MG63 (cell line): ENCODE measurements at regions not wholly inside any gene's neighbourhood (a gene's known extent, or its start where the extent isn't known, plus 50 kb on each side); places are given as distances from the start of the nearest gene placed in this dataset.
A peak's percentile ranks its signal among the peaks of the same experiment; 100 is the strongest.

Experiments used
- DNase-seq: peaks from one replicate; pipeline ENCODE4 v3.0.0-alpha.2; 2020
- H3K27me3 ChIP-seq: fragments of 250-450 bp; sonication (Bioruptor Pico); 2 replicates; pipeline ENCODE4 v1.5.1; 2020; ENCODE audit warnings: mild to moderate bottlenecking, moderate library complexity
- H3K36me3 ChIP-seq: fragments of 250-450 bp; sonication (Bioruptor Pico); 2 replicates; pipeline ENCODE4 v1.5.1; 2020; ENCODE audit warnings: mild to moderate bottlenecking, moderate library complexity
- H3K4me3 ChIP-seq: fragments of 250-450 bp; sonication (Bioruptor Pico); 2 replicates; pipeline ENCODE4 v1.5.1; 2020; ENCODE audit warnings: mild to moderate bottlenecking, moderate library complexity
- H3K9me3 ChIP-seq: fragments of 250-450 bp; sonication (Bioruptor Pico); 2 replicates; pipeline ENCODE4 v1.5.1; 2020; ENCODE audit warnings: mild to moderate bottlenecking, moderate library complexity

DNA sequence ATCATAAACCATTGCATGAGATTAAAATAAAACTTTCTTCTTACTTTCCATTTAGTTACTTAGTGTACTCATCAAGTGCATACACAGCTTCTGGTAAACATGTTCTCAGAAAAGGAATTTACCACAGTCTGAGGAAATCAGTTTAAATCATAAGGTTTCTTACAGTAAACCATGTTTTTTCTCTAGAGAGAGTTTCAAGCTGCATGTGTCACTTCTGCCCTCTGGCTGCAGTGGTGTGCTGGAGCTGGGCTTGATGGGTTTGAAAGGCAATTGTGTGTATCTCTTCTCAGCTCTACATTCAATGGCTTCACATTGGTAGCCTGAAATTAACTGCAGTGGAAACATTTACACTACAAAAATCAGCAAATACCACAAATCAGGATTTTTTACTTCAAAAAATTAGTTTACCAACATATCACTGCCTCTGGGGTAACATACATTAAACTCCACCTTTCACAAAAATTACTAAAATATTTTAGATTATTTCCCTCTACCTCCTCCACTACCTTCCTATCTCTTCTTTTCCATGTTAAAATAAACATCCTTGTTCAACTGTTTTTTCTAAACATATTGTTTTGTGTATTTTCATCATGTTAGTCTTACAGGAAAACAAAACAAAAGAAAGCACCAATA is 414.3 kb downstream of the ANXA1 start:
- DNase-seq = peak; percentile 16
- Histone ChIP-seq H3K36me3 (no peaks in the 10 kb centered on the region), H3K9me3 (no peaks in the 10 kb centered on the region), H3K27me3 (no peaks in the 10 kb centered on the region), H3K4me3 (no peak overlapping the region)

DNA sequence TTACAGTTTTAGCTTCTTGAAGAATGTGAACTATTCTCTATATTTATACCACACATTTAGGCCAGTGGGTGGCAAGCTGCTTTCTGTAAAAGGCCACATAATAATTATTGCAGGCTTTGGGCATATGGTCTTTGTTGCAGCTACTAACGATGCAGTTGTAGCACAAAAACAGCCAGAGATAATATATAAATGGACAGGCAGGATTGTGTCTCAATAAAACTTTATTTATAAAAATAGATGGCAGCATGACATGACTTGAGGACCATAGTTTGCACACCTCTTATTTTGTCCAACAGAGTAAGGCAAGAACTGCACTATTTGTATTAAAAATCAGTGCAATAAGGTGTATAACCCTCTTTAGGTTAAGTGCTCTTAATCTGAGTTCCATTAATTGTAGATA is 415.0 kb downstream of the ANXA1 start:
- no peaks in the 10 kb centered on the region for H3K36me3 ChIP-seq
- H3K27me3 ChIP-seq = no peaks in the 10 kb centered on the region
- no peak for DNase-seq
- no peaks in the 10 kb centered on the region for H3K9me3 ChIP-seq
- no peak overlapping the region for H3K4me3 ChIP-seq

DNA sequence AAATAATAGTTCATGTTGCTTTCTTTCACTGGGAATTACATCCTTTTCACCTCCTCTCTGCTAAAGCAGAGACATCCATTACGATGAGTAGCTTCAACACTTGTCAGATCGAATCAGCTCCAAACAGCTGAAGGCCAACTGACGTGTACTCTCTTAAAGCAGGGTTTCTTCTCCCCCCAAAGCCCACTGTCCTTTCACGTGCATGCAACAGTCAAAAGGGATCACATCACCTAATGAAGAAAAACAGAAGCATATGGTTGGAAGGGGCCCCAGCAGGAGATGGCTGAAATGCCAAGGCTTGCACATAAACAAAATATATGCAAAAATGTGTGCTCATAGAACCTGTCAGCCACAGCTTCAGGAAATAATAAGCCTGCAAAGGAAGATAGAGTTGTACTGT is 421.6 kb downstream of the ANXA1 start:
- DNase-seq = no peak
- no peaks in the 10 kb centered on the region for H3K9me3 ChIP-seq

DNA sequence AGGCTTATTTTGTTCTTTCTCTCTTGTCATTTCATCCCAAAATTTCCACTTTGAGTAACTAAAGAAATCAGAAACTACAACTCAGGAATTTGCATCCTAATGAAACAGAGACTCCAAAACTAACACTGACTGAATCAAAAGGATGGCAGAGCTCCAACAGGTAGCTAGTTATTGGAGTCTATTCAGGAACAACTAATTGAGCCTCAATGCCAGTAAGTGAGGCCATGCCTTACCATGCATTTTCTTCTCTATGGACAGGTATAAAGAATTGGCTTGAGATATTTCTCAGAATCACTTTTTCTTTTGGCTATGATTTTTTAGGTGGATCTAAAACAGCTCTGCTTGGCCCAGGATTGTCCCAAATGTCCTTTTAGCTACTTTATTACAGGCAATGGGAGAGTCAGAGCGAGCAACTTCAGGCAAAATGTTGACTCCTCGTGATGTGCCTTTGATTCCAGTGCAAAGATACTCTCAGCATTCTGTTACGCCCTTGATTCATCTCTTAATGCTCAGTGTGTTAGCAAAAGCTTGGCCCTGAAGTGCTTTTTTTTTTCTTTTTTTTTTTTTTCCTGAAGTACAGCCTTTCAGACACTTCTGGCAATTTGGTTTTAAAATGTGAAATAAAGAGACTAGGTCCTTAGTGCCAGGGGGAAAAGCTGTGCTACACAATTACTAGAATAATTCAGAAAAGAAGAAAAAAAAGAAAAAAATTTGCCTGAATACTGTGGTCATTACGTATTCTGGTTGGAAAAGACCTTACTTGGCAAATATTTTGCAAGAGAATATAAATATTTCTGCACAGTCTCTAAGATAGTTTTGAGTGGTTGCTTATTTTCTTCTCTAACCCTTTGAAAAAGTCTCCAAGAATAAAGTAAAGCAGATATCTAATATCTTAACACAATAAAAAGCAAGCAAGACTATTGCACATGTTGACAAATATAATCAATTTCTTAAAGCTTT is 423.7 kb downstream of the ANXA1 start:
- Histone ChIP-seq H3K27me3 (no peaks in the 10 kb centered on the region), H3K9me3 (no peaks in the 10 kb centered on the region), H3K4me3 (no peak overlapping the region), H3K36me3 (no peaks in the 10 kb centered on the region)
- no peak for DNase-seq

More for the DNA sequence above, 421.6 kb downstream of the ANXA1 start:
- no peaks in the 10 kb centered on the region for H3K36me3 ChIP-seq
- no peaks in the 10 kb centered on the region for H3K27me3 ChIP-seq
- H3K4me3 ChIP-seq = no peak overlapping the region

DNA sequence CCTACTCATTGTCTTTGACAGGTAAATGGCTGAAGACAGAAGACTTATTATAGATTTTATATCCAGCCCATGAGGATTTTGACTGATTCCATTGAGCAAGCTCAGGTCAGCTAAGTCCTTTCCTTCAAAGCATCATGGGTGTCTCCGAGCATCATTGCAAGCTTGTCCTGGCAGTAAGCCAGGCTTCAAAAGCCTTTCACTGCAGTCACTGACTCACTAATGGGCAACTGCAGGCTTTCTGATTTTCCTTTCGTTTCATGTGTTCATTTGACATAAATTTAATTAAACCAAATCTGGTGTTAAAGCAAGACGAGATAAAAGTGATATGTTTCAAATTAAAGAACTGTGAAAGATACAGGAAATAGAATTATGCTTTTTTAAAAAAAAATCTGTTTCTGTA is 426.2 kb downstream of the ANXA1 start:
- Histone ChIP-seq H3K9me3 (no peaks in the 10 kb centered on the region), H3K4me3 (no peak overlapping the region), H3K27me3 (no peaks in the 10 kb centered on the region), H3K36me3 (no peaks in the 10 kb centered on the region)
- peak; percentile 23 for DNase-seq

GRCh38 chr9:73579823-73580222 is 428.2 kb downstream of the ANXA1 start:
- no peaks in the 10 kb centered on the region for H3K27me3 ChIP-seq
- DNase-seq = no peak
- H3K9me3 ChIP-seq = no peaks in the 10 kb centered on the region
- no peaks in the 10 kb centered on the region for H3K36me3 ChIP-seq
- no peak overlapping the region for H3K4me3 ChIP-seq

- no peaks in the 10 kb centered on the region for H3K27me3 ChIP-seq
- no peaks in the 10 kb centered on the region for H3K9me3 ChIP-seq
- H3K4me3 ChIP-seq = no peak overlapping the region
- peak; percentile 48 for DNase-seq
- no peaks in the 10 kb centered on the region for H3K36me3 ChIP-seq
Measured at GRCh38 chr9:73583576-73583975, 431.9 kb downstream of the ANXA1 start.

DNA sequence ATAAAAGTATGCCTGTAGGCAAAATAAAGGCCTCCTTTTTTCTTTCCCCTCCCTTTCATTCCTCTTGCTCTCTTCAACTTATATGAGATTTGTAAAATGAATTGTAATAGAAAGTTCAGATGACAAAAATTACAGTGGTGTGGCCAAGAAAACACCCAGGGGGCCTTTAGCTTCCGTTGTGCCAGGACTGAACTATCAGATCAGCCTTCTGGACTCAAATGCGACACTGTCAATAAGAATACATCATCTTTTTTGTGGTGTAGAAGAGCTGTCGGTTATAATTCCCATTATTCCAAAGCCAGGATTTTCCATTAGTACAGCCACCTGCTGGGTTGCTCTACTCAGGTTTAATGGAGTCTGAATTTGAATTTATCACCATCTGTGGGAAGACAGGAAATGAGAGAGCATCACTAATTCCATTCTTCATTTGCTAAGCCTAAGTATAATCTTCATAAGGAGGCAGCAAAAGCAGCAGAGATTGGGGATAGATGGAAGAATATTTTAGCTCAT is 443.4 kb downstream of the ANXA1 start:
- Histone ChIP-seq H3K4me3 (no peak overlapping the region), H3K36me3 (no peaks in the 10 kb centered on the region), H3K27me3 (no peaks in the 10 kb centered on the region), H3K9me3 (no peaks in the 10 kb centered on the region)
- DNase-seq = no peak

- Histone ChIP-seq H3K4me3 (no peak overlapping the region), H3K27me3 (no peaks in the 10 kb centered on the region), H3K9me3 (no peaks in the 10 kb centered on the region), H3K36me3 (no peaks in the 10 kb centered on the region)
- no peak for DNase-seq
Measured at GRCh38 chr9:73596321-73596720, 444.7 kb downstream of the ANXA1 start.

GRCh38 chr9:73597039-73597438 is 445.4 kb downstream of the ANXA1 start:
- Histone ChIP-seq H3K27me3 (no peaks in the 10 kb centered on the region), H3K9me3 (no peaks in the 10 kb centered on the region), H3K4me3 (no peak overlapping the region), H3K36me3 (no peaks in the 10 kb centered on the region)
- DNase-seq = no peak

GRCh38 chr9:73597771-73598170 is 446.1 kb downstream of the ANXA1 start:
- Histone ChIP-seq H3K27me3 (no peaks in the 10 kb centered on the region), H3K36me3 (no peaks in the 10 kb centered on the region), H3K4me3 (no peak overlapping the region), H3K9me3 (no peaks in the 10 kb centered on the region)
- no peak for DNase-seq

DNA sequence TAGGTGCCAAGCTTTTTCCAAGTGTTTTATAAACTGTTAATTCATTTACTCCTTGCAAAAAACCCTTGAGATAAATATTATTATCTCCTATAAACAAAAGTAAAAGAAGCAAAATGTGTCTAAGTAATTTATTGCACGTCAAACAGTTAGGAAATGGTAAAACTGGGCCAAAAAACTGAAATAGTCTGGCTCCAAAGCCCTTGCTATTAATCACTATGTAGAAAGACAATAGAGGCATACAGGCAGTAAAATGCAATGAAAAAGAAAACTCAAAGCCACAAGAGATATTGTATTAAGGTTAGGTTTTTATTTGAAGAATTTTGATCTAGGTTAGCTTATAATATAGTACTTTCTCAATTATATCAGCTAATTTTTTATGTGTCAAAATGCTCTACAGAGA is 457.7 kb downstream of the ANXA1 start:
- Histone ChIP-seq H3K27me3 (no peaks in the 10 kb centered on the region), H3K9me3 (no peaks in the 10 kb centered on the region), H3K36me3 (no peaks in the 10 kb centered on the region), H3K4me3 (no peak overlapping the region)
- no peak for DNase-seq

DNA sequence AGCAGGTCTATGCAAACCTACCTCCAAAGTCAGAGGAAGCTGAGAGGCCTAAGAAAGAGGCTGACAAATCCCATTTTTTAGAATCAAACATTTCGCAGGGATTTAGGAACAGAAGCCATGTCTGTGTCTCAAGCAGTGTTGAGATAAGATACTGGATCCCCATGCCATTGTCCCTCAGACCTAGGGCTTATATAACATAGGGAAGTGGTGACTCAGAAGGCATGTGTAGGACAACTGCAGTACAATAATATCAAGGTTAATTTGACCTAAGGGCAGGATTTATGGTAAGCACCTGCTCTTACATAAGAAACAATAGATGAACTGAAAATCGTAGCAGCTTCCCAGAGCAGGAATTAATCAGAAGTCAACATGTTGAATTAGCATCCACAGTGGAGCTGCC is 459.4 kb downstream of the ANXA1 start:
- no peak overlapping the region for H3K4me3 ChIP-seq
- no peak for DNase-seq
- no peaks in the 10 kb centered on the region for H3K27me3 ChIP-seq
- no peaks in the 10 kb centered on the region for H3K9me3 ChIP-seq
- no peaks in the 10 kb centered on the region for H3K36me3 ChIP-seq

- Histone ChIP-seq H3K27me3 (no peaks in the 10 kb centered on the region), H3K9me3 (no peaks in the 10 kb centered on the region), H3K36me3 (no peaks in the 10 kb centered on the region), H3K4me3 (no peak overlapping the region)
- no peak for DNase-seq
Measured at GRCh38 chr9:73613092-73613701, 461.5 kb downstream of the ANXA1 start.

DNA sequence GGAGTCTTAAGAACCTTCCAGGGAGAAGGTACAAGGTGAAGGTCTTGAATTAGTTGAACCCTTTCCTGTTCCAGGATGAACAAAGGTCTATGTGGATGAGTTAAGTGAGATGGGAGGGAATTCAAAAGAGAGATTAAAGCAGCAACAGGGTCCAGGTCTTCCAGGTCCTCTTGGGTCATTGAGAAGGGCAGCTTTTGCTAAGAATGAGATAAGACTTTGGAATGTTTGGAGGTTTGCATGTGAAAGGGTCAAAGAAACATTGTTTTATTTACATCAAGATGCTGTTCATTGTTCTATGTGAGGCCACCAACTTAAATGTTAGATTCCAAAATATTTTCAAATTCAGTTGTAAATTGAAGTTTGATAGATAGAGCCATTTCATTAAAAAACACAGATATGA is 463.9 kb downstream of the ANXA1 start:
- DNase-seq = no peak
- H3K36me3 ChIP-seq = no peaks in the 10 kb centered on the region
- no peaks in the 10 kb centered on the region for H3K27me3 ChIP-seq
- no peak overlapping the region for H3K4me3 ChIP-seq
- H3K9me3 ChIP-seq = no peaks in the 10 kb centered on the region

- DNase-seq = no peak
- no peaks in the 10 kb centered on the region for H3K36me3 ChIP-seq
- no peaks in the 10 kb centered on the region for H3K9me3 ChIP-seq
- no peaks in the 10 kb centered on the region for H3K27me3 ChIP-seq
- H3K4me3 ChIP-seq = no peak overlapping the region
Measured at GRCh38 chr9:73617586-73617985, 465.9 kb downstream of the ANXA1 start.

DNA sequence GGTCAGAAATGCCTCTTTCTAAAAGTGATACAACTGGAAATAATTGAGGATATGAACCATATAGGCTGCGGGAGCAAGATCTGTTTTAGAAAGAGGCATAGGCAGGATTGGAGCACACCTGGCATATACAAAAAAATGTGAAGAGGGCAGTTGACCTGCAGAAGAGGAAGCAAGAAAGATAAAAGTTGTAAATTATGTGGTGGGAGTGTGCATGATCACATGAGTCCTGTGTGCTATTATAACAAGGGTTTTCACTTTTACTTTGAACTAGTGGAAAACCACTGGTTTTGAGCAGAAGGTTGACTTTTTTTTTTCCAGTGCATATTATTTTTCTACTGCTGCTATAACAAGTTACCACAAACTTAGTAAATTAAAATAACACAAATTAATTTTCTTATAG is 489.3 kb downstream of the ANXA1 start:
- H3K9me3 ChIP-seq = no peaks in the 10 kb centered on the region
- no peaks in the 10 kb centered on the region for H3K27me3 ChIP-seq
- H3K4me3 ChIP-seq = no peak overlapping the region
- no peak for DNase-seq
- H3K36me3 ChIP-seq = no peaks in the 10 kb centered on the region
